Urinary bladder (tissue), 3 donors: ENCODE measurements at regions not wholly inside any gene's neighbourhood (a gene's known extent, or its start where the extent isn't known, plus 50 kb on each side); places are given as distances from the start of the nearest gene placed in this dataset.

Experiments
- DNase-seq: peaks from one replicate; pipeline ENCODE4 v3.0.0-alpha.2; 2015; ENCODE audit errors: extremely low spot score
- H3K27ac ChIP-seq: one replicate; pipeline ENCODE4 v1.5.1; 2013; ENCODE audit warnings: low read depth, mild to moderate bottlenecking, moderate library complexity
- H3K36me3 ChIP-seq: one replicate; pipeline ENCODE4 v1.6.1; 2013; ENCODE audit warnings: mild to moderate bottlenecking, moderate library complexity; ENCODE audit not compliant: insufficient read depth
- H3K4me1 ChIP-seq: one replicate; pipeline ENCODE4 v1.6.1; 2013; ENCODE audit warnings: mild to moderate bottlenecking, moderate library complexity; ENCODE audit not compliant: insufficient read depth
- H3K4me3 ChIP-seq: one replicate; pipeline ENCODE4 v1.5.1; 2013; ENCODE audit warnings: low read depth, low read length
- WGBS: extraction: QIAGEN DNeasy Blood & Tissue Kit; methylation state at CpG from one replicate; pipeline ENCODE4 v1.1.7; 2013; 5-methylcytosine and 5-hydroxymethylcytosine counted together
- donor health status: healthy with polysubstance abuse.
- donor health status: healthy.

DNA sequence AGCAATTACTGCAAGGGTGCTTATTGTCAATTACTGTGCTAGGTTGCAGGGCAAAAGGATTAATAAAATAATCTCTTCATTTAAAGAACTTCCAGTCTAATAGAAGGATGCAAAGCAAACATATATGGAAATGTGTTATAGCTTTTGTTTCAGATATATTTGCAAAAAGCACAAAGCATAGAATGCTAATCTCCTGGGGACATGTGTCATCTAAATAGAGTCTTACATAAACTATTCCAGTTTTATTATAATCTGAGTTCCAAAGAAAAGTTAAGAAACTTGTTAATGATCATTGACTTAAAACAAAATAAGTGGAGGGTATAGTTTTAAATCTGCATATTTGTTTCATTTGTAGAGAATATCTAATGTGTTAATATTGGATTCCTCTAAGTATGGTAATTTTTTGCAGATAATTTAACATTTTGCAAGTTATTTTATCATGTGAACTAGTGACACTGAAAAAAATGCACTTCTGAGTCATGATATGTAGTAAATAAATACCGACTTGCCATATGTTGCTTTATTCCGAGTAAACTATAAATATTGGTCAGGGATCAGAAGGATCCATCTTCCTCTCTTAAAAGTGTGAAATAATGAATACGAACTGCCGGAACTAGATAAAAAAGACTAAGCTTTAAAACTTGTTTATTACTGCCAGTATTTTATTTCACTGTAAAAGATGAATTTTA is 231.9 kb upstream of the FAT4 start:
- 72% methylated on average over 4 of the region's 4 CpGs for WGBS
- DNase-seq = no peak
- Histone ChIP-seq H3K4me3 (no peak overlapping the region), H3K27ac (no peak overlapping the region), H3K36me3 (no peaks in the 10 kb centered on the region), H3K4me1 (no peaks in the 10 kb centered on the region)

DNA sequence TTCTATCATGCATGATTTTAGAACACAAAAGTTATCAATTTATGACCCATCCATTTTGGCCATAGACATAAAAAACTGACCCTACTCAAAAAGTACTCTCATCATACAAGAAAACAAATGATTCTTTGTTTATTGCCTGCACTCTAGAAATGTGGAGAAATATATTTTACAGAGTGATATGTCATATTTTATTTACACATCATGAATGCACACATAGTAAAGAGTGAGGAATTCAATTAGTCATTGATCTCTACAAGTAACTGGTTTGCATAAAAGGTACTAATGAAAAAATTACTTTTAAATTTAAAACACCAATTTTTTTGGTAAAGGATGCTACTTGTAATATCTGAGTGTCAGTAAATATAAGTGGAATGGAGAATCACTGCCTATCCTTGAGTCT is 242.5 kb upstream of the FAT4 start:
- H3K4me3 ChIP-seq = no peak overlapping the region
- DNase-seq = no peak

DNA sequence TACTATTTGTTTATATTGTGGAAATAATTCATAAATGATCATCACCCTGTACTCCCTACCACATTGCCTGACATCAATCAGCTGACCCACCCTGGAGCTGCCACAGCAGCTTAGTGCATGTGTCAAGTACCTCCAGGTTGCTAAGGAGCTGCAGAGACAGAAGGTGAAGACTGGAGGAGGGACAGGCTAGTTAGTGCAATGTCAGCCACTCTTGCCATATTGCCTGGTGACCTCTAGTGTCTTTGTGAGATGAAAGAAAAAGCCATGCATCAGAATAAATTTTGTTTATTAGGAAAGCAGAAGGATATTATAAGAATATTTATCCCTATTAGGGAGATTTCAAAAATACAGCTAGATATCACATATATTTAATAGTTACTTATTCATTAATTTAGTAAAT is 243.9 kb upstream of the FAT4 start:
- Histone ChIP-seq H3K4me1 (no peaks in the 10 kb centered on the region), H3K27ac (no peak overlapping the region), H3K36me3 (no peaks in the 10 kb centered on the region), H3K4me3 (no peak overlapping the region)
- DNase-seq = no peak

More for the DNA sequence above, 242.5 kb upstream of the FAT4 start:
- no peaks in the 10 kb centered on the region for H3K36me3 ChIP-seq
- no peak overlapping the region for H3K27ac ChIP-seq
- H3K4me1 ChIP-seq = no peaks in the 10 kb centered on the region

DNA sequence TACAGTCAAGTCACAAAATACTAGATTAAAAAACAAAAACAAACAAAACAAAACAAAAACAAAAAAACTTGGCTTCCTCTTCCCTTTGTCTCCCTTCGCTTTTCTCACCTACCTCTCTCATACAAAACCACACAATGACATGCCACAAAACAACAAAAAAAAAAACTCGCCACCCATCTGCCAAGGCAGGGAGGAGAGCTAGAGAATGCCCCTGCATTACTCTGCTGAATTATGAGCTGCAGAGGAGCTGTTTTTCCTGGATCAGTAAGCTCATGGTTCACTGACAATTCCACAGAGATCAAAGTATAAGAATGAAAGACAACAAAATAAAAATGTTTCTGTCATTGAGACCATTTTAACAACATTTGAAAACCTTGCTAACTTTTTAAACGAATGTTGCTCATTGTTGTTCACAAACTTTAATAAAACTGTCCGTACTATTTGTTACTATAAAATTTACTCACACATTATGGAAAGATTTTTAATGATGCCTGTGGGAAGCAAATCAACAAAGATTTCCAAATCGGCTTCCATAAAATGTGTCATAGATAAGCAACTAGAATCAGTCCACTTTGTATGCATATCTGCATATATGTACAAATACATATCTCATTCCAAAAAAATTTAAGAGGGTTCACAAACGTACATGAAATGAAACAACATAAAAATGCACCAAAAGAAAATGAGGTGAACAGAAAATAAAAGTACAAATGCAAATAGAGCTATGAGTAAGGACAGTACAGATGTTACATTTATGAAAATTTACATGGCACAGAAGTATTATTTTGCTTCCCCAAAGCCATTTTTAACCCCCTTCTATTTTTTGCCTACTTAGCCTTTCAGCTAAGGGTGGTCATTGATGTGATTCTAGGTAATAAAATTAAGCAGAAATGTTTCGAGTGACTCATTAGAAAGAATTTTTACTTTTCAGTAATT is 252.4 kb upstream of the FAT4 start:
- Histone ChIP-seq H3K4me3 (no peak overlapping the region), H3K4me1 (no peaks in the 10 kb centered on the region), H3K27ac (no peak overlapping the region), H3K36me3 (no peaks in the 10 kb centered on the region)
- WGBS = 53% methylated on average over 7 of the region's 7 CpGs
- no peak for DNase-seq

DNA sequence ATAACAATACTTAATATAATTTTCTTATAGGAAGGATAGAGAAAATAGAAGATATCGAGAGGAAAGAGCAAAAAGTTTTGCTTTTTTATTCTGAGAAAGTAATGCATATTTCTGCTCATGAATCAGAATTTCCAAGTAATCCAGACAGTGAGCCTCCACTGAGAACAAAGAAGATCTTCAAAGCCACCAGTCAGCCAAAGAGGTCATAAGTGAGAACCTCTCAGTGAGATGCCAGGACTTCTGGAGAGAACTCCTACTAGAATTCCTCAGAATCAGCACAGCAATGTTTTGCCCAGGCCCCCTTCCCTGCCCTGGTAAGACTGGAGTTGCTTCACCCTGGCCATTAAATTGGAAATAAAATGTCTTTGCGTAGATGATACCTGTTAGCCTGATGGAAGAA is 254.4 kb upstream of the FAT4 start:
- no peaks in the 10 kb centered on the region for H3K36me3 ChIP-seq
- H3K4me1 ChIP-seq = no peaks in the 10 kb centered on the region
- DNase-seq = no peak
- no peak overlapping the region for H3K4me3 ChIP-seq
- 92% methylated on average over 2 of the region's 2 CpGs for WGBS
- H3K27ac ChIP-seq = no peak overlapping the region

DNA sequence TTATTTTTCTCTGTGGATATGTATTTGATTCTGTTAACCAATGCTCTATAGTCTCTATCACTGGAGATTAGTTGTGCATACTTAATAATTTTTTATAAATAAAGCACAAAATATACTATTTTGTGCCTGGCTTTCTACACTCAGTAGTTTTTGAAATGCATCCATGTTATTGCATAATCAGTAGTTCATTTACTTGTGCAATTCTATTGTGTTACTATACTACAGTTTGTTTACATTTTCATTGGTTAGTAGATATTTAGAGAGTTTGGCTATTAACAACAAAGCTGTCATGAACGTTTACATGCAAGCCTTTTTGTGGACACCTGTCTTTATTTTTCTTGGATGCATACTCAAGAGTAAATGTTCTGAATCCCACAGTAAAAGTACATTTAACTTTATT is 265.0 kb upstream of the FAT4 start:
- Histone ChIP-seq H3K36me3 (peaks cover 1% of the 10 kb centered on the region), H3K4me1 (no peaks in the 10 kb centered on the region), H3K27ac (no peak overlapping the region), H3K4me3 (no peak overlapping the region)
- DNase-seq = no peak
- 51% methylated on average over 1 of the region's 1 CpG for WGBS

DNA sequence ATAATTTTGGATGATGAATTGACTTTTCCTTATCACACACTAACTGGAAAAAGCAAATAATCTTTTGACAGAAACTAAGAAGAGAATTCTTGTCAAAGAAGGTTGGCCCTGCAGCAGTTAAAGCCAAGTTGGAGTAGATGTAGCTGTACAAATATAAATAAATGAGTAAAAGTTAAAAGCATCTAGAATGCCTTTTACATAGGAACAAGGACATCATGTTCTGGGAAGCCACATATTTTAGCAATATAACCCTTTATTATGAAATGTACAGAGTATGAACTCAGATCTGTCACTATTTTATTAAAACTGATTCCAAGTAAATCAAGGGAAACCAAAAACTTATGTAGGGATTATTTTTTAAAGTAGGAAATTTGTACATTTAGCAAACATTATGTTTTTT is 269.4 kb upstream of the FAT4 start:
- Histone ChIP-seq H3K27ac (no peak overlapping the region), H3K36me3 (peaks cover 1% of the 10 kb centered on the region), H3K4me3 (no peak overlapping the region), H3K4me1 (no peaks in the 10 kb centered on the region)
- DNase-seq = peak; percentile 36

DNA sequence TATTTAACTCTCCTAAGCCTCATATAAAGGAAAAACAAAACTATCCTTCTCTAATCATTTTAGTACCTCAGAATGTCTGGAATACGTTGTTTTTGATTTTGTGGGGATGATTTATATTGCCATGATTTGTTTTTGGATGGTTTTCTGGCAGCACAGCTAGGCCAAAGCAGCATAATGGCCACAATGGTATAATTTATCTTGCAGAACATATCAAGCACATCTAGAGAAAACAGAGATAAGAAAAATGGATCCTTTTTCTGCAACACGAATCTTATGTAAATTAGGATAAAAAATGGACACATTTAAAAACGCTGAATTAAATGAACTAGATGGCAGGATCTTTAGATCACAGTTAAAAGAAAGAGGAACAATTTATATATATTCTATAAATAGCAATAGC is 269.9 kb upstream of the FAT4 start:
- WGBS = 14% methylated on average over 3 of the region's 3 CpGs
- peaks cover 1% of the 10 kb centered on the region for H3K36me3 ChIP-seq
- no peak overlapping the region for H3K4me3 ChIP-seq
- H3K27ac ChIP-seq = peak overlapping the region; percentile 23
- H3K4me1 ChIP-seq = no peaks in the 10 kb centered on the region
- no peak for DNase-seq

DNA sequence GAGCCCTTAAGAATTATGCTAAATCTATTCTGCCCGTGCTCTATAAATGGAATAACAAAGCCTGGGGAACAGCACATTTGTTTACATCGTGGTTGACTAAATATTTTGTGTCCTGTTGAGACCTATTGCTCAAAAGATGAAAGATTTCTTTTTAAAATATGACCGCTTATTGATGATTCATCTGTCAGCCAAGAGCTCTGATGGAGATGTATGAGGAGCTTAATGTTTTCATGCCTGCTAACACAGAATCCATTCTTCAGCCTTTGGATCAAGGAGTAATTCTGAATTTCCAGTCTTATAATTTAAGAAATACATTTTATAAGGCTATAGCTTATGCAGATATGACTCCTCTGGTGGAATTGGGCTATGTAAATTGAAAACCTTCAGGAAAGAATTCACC is 271.3 kb upstream of the FAT4 start:
- no peak for DNase-seq
- no peaks in the 10 kb centered on the region for H3K4me1 ChIP-seq
- no peak overlapping the region for H3K27ac ChIP-seq
- no peak overlapping the region for H3K4me3 ChIP-seq
- 80% methylated on average over 3 of the region's 3 CpGs for WGBS
- peaks cover 1% of the 10 kb centered on the region for H3K36me3 ChIP-seq

DNA sequence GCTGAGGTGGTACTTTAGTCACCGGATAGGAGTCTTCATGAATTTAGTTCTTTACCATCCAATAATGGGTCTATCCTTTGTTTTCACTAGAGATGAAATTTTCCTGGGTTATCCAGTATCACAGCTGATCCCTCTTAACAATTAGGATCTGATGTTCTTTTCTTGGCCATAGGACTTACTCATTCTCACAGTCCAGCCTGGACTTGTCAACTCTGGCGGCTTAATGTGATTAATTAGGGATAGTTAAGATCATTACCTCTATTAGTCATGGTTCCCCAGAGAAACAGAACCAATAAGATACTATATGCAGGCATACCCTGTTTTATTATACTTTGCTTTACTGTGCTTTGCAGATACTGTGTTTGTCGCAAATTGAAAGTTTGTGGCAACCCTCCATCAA is 272.7 kb upstream of the FAT4 start:
- Histone ChIP-seq H3K4me1 (no peaks in the 10 kb centered on the region), H3K4me3 (no peak overlapping the region), H3K36me3 (peaks cover 1% of the 10 kb centered on the region), H3K27ac (no peak overlapping the region)
- WGBS = 94% methylated on average over 3 of the region's 3 CpGs
- DNase-seq = no peak

DNA sequence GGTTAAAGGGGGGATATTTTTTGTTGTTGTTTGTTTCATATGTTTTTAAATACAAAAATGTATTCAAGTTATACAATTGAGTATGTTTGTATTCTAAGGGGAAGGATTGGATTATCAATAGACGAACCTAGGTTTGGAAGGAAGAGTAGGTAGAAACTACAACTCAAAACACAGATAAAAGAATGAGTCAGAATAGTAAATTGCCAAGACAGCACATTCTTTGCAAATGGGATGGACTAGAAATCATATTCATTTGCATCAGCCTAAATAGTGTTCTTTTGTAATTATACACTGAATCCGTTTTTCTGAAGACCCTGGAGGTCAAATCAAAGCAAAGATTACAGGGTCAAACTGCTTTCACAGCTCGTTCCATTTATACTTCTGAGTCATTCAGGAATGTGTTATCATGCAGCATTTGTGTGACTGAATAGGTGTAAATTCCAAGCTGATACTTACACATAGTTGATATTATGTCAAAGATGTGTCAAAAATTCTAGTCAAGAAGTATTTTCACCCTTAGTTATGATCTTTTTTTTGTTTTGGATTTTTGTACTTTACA is 273.3 kb upstream of the FAT4 start:
- Histone ChIP-seq H3K4me1 (no peaks in the 10 kb centered on the region), H3K4me3 (no peak overlapping the region), H3K36me3 (no peaks in the 10 kb centered on the region), H3K27ac (no peak overlapping the region)
- DNase-seq = no peak
- WGBS = 55% methylated on average over 3 of the region's 3 CpGs

DNA sequence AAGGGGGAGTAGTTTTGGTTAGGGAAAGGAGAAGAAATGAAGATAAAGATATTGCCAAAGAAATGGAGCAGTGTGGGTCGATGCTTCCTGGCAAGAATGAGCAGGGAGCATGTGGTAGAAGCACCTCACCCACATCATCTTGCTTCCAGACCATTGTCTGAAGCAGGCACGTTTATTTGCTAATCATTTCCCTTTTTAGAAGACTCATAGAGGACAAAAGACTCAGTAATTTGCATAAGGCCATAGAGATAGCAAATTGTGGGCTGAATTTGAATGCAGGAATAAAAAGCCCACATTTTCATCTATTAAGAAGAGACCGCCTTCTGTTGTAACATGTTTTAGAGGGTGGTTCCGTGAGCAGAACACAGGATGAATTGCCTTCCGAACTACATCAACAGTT is 275.2 kb upstream of the FAT4 start:
- 85% methylated on average over 5 of the region's 5 CpGs for WGBS
- no peak for DNase-seq
- Histone ChIP-seq H3K36me3 (no peaks in the 10 kb centered on the region), H3K4me3 (no peak overlapping the region), H3K27ac (no peak overlapping the region), H3K4me1 (no peaks in the 10 kb centered on the region)

DNA sequence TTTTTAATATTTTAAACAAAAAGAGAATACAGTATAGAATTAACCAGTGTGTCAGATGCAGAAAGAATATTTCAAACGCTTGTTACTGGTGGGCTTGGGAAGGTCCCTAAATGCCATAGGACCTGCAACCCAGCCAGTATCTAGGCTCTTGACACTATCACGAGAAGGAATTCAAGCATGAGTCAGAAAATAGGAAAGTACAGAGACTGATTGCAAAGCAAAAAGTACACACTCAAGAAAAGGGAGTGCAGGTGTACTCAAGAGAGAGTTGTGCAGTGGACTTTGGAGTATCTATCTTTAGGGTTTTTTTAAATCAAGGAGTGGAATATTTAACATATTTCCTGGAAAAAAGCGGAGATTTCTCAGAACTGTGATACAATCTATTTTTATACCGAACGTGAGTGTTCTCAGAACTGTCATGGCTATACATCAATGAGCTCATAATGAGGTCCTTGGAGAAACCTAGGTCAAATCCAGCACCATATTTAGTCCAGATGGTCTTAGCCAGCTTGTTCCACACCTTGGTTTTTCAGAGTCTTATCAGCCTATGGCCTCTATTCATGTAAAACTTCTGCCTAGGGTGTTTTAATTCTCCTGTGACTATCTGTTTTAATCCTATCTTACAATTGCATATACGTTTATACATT is 291.8 kb upstream of the FAT4 start:
- no peak overlapping the region for H3K4me3 ChIP-seq
- H3K27ac ChIP-seq = no peak overlapping the region
- no peaks in the 10 kb centered on the region for H3K4me1 ChIP-seq
- no peaks in the 10 kb centered on the region for H3K36me3 ChIP-seq
- WGBS = 90% methylated on average over 6 of the region's 6 CpGs
- DNase-seq = no peak

DNA sequence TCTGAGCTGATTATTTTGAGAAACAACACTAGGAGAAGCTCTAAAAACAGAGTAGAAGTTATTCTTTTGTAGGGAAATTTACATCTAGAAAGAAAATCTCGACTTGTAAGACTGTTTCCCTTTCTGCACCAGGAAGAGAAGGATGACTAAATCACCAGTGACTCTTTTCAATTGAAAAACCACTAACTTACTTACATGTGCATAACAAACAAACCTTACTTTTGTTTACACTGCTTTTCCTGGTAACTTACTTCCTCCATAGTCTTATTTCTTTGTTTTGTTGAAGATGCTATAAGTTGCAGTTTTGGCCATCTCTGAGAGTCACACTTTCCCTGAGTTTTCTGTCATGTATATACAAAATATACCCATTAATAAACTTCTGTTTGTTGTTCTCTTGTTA is 293.6 kb upstream of the FAT4 start:
- no peaks in the 10 kb centered on the region for H3K36me3 ChIP-seq
- no peak for DNase-seq
- no peaks in the 10 kb centered on the region for H3K4me1 ChIP-seq
- H3K4me3 ChIP-seq = no peak overlapping the region
- 68% methylated on average over 1 of the region's 1 CpG for WGBS
- no peak overlapping the region for H3K27ac ChIP-seq
